ENCODE measurements at regions not wholly inside any gene's neighbourhood (a gene's known extent, or its start where the extent isn't known, plus 50 kb on each side); places are given as distances from the start of the nearest gene placed in this dataset.

DNA sequence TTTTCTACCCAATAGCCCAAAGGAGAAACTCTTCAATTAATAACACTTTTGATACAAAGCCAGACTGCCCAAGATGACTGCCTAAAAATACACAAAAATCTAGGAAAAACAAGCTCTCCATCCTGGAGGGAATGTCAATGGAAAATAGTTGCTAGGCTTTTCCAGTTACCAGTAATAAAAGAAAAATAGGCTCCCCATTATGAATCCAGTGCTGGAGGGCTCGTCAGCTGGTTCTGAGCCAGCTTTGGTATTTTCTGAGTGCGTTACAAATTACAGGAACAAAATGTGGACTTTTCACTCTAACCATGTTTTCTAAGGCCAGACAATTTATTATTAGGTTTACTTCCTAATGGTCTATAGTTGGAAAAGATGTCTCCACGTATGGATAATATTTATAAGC is 414.5 kb downstream of the ACTL7B start:
- Histone ChIP-seq H3K9me3 (ENCODE audit: low read length) (no peaks in the 10 kb centered on the region), H3K9ac (ENCODE audit: insufficient read depth, low read depth, low read length) (no peak overlapping the region), H3K27me3 (ENCODE audit: control insufficient read depth in 1 of 2, insufficient read depth in 2 of 2, low read length in 2 of 2) (no peaks in the 10 kb centered on the region), H3K27ac (ENCODE audit: extremely low read length, insufficient read depth, low read length) (no peak overlapping the region), H3K4me2 (ENCODE audit: low read depth, low read length) (no peak overlapping the region), H2AFZ (ENCODE audit: low read length) (no peak overlapping the region), H3K4me3 (replicated peaks in 1 of 3; ENCODE audit: insufficient read depth in 1 of 3, low read depth in 2 of 3, low read length in 3 of 3) (no peak overlapping the region), H3K79me2 (ENCODE audit: insufficient read depth, low read length) (no peaks in the 10 kb centered on the region), H3K4me1 (ENCODE audit: insufficient read depth, low read length) (peaks cover 63% of the 10 kb centered on the region), H4K20me1 (ENCODE audit: insufficient read depth, low read length) (no peaks in the 10 kb centered on the region), H3K36me3 (replicated peaks in 1 of 2; ENCODE audit: control insufficient read depth in 1 of 2, insufficient read depth in 2 of 2, low read length in 2 of 2) (no peaks in the 10 kb centered on the region)
- BruUV-seq (replicated peaks): no TSS peak
- ChIA-PET CTCF (ENCODE audit: low intra/inter-chr PET ratio, low total read pairs) (no interaction called here), POLR2A (no interaction called here)
- FAIRE-seq: no peak
- WGBS (ENCODE audit: low lambda C conversion rate): 93% methylated on average over 3 of the region's 3 CpGs
- in situ Hi-C loops (cut with HindIII; ENCODE audit: extremely low pct_ligation_motif_present, low pct_unique_long_range_greater_than_20kb): loop anchor here (25.0 kb wide), 1 partner anchor 321 kb away; no protein-coding TSS in a partner anchor
- ATAC-seq: no peak
- intact Hi-C loops (cut with micrococcal nuclease; ENCODE audit: unreplicated experiment): no loop called here
- DNase-seq (ENCODE audit: low spot score): no peak
- TF ChIP-seq, protein P1, sequence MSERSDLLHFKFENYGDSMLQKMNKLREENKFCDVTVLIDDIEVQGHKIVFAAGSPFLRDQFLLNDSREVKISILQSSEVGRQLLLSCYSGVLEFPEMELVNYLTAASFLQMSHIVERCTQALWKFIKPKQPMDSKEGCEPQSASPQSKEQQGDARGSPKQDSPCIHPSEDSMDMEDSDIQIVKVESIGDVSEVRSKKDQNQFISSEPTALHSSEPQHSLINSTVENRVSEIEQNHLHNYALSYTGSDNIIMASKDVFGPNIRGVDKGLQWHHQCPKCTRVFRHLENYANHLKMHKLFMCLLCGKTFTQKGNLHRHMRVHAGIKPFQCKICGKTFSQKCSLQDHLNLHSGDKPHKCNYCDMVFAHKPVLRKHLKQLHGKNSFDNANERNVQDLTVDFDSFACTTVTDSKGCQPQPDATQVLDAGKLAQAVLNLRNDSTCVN (CRISPR knock-in tag; IDR thresholded peaks at IDR 0.05; ENCODE audit: borderline replicate concordance): no peak
- no peak for TF ChIP-seq ESRRA (CRISPR knock-in tag; IDR thresholded peaks at IDR 0.05; ENCODE audit: low read depth)
- no peak for TF ChIP-seq MED1 (CRISPR knock-in tag; IDR thresholded peaks at IDR 0.05)

DNA sequence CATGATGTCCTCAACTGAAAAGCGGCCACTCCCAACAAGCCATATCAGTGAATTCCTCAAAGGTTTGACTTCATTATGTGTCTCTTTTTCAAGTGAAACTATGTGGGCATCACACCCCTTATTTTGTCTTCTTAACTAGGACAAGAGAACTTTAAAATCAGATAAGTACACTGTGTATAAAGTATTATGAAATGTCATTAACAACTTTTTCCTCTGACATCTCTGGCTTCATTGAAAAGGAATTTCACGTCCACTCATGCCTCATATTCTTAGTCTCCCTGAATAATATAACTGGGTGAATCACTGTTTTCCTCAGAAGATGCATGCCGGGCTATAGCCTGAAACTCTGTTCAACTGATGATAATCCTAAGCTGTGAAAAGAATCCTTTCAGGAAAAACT is 415.8 kb downstream of the ACTL7B start:
- intact Hi-C loops (cut with micrococcal nuclease; ENCODE audit: unreplicated experiment) (no loop called here), in situ Hi-C loops (cut with HindIII; ENCODE audit: extremely low pct_ligation_motif_present, low pct_unique_long_range_greater_than_20kb) (loop anchor here (25.0 kb wide), 1 partner anchor 322 kb away; no protein-coding TSS in a partner anchor)
- Histone ChIP-seq H3K4me1 (ENCODE audit: insufficient read depth, low read length) (peaks cover 51% of the 10 kb centered on the region), H3K79me2 (ENCODE audit: insufficient read depth, low read length) (no peaks in the 10 kb centered on the region), H3K9ac (ENCODE audit: insufficient read depth, low read depth, low read length) (no peak overlapping the region), H2AFZ (ENCODE audit: low read length) (no peak overlapping the region), H3K4me2 (ENCODE audit: low read depth, low read length) (no peak overlapping the region), H4K20me1 (ENCODE audit: insufficient read depth, low read length) (no peaks in the 10 kb centered on the region), H3K27ac (ENCODE audit: extremely low read length, insufficient read depth, low read length) (no peak overlapping the region), H3K27me3 (ENCODE audit: control insufficient read depth in 1 of 2, insufficient read depth in 2 of 2, low read length in 2 of 2) (no peaks in the 10 kb centered on the region), H3K4me3 (replicated peaks in 1 of 3; ENCODE audit: insufficient read depth in 1 of 3, low read depth in 2 of 3, low read length in 3 of 3) (no peak overlapping the region), H3K36me3 (replicated peaks in 1 of 2; ENCODE audit: control insufficient read depth in 1 of 2, insufficient read depth in 2 of 2, low read length in 2 of 2) (no peaks in the 10 kb centered on the region), H3K9me3 (ENCODE audit: low read length) (no peaks in the 10 kb centered on the region)
- ChIA-PET CTCF (ENCODE audit: low intra/inter-chr PET ratio, low total read pairs) (no interaction called here), POLR2A (no interaction called here)
- DNase-seq (ENCODE audit: low spot score) (no peak), FAIRE-seq (no peak), ATAC-seq (no peak)
- BruUV-seq (replicated peaks): no TSS peak
- 97% methylated on average over 3 of the region's 3 CpGs for WGBS (ENCODE audit: low lambda C conversion rate)
- TF ChIP-seq, protein P2, sequence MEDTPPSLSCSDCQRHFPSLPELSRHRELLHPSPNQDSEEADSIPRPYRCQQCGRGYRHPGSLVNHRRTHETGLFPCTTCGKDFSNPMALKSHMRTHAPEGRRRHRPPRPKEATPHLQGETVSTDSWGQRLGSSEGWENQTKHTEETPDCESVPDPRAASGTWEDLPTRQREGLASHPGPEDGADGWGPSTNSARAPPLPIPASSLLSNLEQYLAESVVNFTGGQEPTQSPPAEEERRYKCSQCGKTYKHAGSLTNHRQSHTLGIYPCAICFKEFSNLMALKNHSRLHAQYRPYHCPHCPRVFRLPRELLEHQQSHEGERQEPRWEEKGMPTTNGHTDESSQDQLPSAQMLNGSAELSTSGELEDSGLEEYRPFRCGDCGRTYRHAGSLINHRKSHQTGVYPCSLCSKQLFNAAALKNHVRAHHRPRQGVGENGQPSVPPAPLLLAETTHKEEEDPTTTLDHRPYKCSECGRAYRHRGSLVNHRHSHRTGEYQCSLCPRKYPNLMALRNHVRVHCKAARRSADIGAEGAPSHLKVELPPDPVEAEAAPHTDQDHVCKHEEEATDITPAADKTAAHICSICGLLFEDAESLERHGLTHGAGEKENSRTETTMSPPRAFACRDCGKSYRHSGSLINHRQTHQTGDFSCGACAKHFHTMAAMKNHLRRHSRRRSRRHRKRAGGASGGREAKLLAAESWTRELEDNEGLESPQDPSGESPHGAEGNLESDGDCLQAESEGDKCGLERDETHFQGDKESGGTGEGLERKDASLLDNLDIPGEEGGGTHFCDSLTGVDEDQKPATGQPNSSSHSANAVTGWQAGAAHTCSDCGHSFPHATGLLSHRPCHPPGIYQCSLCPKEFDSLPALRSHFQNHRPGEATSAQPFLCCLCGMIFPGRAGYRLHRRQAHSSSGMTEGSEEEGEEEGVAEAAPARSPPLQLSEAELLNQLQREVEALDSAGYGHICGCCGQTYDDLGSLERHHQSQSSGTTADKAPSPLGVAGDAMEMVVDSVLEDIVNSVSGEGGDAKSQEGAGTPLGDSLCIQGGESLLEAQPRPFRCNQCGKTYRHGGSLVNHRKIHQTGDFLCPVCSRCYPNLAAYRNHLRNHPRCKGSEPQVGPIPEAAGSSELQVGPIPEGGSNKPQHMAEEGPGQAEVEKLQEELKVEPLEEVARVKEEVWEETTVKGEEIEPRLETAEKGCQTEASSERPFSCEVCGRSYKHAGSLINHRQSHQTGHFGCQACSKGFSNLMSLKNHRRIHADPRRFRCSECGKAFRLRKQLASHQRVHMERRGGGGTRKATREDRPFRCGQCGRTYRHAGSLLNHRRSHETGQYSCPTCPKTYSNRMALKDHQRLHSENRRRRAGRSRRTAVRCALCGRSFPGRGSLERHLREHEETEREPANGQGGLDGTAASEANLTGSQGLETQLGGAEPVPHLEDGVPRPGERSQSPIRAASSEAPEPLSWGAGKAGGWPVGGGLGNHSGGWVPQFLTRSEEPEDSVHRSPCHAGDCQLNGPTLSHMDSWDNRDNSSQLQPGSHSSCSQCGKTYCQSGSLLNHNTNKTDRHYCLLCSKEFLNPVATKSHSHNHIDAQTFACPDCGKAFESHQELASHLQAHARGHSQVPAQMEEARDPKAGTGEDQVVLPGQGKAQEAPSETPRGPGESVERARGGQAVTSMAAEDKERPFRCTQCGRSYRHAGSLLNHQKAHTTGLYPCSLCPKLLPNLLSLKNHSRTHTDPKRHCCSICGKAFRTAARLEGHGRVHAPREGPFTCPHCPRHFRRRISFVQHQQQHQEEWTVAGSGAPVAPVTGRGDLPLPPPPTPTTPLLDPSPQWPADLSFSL (CRISPR knock-in tag; IDR thresholded peaks at IDR 0.05): no peak
- TF ChIP-seq, protein P3, sequence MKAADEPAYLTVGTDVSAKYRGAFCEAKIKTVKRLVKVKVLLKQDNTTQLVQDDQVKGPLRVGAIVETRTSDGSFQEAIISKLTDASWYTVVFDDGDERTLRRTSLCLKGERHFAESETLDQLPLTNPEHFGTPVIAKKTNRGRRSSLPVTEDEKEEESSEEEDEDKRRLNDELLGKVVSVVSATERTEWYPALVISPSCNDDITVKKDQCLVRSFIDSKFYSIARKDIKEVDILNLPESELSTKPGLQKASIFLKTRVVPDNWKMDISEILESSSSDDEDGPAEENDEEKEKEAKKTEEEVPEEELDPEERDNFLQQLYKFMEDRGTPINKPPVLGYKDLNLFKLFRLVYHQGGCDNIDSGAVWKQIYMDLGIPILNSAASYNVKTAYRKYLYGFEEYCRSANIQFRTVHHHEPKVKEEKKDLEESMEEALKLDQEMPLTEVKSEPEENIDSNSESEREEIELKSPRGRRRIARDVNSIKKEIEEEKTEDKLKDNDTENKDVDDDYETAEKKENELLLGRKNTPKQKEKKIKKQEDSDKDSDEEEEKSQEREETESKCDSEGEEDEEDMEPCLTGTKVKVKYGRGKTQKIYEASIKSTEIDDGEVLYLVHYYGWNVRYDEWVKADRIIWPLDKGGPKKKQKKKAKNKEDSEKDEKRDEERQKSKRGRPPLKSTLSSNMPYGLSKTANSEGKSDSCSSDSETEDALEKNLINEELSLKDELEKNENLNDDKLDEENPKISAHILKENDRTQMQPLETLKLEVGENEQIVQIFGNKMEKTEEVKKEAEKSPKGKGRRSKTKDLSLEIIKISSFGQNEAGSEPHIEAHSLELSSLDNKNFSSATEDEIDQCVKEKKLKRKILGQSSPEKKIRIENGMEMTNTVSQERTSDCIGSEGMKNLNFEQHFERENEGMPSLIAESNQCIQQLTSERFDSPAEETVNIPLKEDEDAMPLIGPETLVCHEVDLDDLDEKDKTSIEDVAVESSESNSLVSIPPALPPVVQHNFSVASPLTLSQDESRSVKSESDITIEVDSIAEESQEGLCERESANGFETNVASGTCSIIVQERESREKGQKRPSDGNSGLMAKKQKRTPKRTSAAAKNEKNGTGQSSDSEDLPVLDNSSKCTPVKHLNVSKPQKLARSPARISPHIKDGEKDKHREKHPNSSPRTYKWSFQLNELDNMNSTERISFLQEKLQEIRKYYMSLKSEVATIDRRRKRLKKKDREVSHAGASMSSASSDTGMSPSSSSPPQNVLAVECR (CRISPR knock-in tag; IDR thresholded peaks at IDR 0.05; ENCODE audit: borderline replicate concordance): no peak
- TF ChIP-seq SP2 (CRISPR knock-in tag; IDR thresholded peaks at IDR 0.05) (no peak), MTA3 (CRISPR knock-in tag; IDR thresholded peaks at IDR 0.05) (no peak)

All from HepG2 (cell line).